ENCODE measurements at regions not wholly inside any gene's neighbourhood (a gene's known extent, or its start where the extent isn't known, plus 50 kb on each side); places are given as distances from the start of the nearest gene placed in this dataset.

GRCh38 chr2:16434393-16434792 lies 231.2 kb downstream of the CYRIA start:
- H3K4me3 ChIP-seq, result no peak overlapping the region
- DNase-seq (ENCODE audit: extremely low spot score in 2 of 2), result no peak
- no peaks in the 10 kb centered on the region for H3K27me3 ChIP-seq
- H3K27ac ChIP-seq, result no peak overlapping the region
- no peaks in the 10 kb centered on the region for H3K9me3 ChIP-seq
- H3K4me1 ChIP-seq, result no peaks in the 10 kb centered on the region
- no peaks in the 10 kb centered on the region for H3K36me3 ChIP-seq
- TF ChIP-seq POLR2AphosphoS5 (IDR thresholded peaks at IDR 0.05; ENCODE audit: insufficient read depth in 1 of 2, low read depth in 1 of 2), result no peak
- no peak for TF ChIP-seq POLR2A (IDR thresholded peaks at IDR 0.05)
- no peak for TF ChIP-seq CTCF (IDR thresholded peaks at IDR 0.05)
- intact Hi-C loops (cut with DNase I), result no loop called here

- Histone ChIP-seq H3K27me3 (no peaks in the 10 kb centered on the region), H3K27ac (no peak overlapping the region), H3K9me3 (no peaks in the 10 kb centered on the region), H3K4me3 (no peak overlapping the region), H3K4me1 (no peaks in the 10 kb centered on the region), H3K36me3 (no peaks in the 10 kb centered on the region)
- no peak for DNase-seq (ENCODE audit: extremely low spot score in 2 of 2)
- TF ChIP-seq CTCF (IDR thresholded peaks at IDR 0.05) (no peak), POLR2AphosphoS5 (IDR thresholded peaks at IDR 0.05; ENCODE audit: insufficient read depth in 1 of 2, low read depth in 1 of 2) (no peak), POLR2A (IDR thresholded peaks at IDR 0.05) (no peak)
- intact Hi-C loops (cut with DNase I), result no loop called here
Measured at GRCh38 chr2:16430846-16431245, 234.8 kb downstream of the CYRIA start.

DNA sequence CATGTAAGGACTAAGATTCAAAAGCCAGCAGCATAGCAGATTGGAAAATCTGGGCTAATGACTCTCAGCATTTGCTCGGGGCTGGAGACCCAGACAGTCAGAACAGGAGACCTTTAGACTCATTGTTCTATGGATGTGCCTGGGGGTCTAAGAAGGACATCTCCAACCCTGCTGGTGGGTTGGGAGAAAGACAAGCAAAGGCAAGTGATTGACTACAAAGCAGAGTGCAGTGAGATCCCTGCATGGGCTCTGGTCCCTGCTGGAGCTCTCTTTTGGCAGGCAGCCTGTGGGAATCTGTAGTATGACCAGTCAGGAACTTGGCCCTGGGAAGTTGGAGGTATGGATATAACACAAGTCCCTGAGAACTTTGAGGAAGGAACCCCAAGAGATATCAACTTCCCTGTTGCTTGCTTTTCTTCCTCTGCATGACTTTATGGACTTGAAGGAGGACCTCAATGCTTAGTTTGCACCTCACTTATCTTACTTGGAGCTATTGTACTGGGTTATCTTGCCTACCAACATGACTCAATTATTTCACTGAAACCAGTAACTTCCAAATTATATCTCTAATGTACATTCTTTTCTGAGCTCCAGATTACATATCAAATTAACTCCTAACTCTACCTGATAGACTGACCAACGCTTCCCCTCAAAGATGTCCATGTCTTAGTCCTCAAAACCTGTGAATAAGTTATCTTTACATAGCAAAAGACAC lies 236.0 kb downstream of the CYRIA start:
- intact Hi-C loops (cut with DNase I), result no loop called here
- Histone ChIP-seq H3K9me3 (no peaks in the 10 kb centered on the region), H3K4me1 (no peaks in the 10 kb centered on the region), H3K36me3 (no peaks in the 10 kb centered on the region), H3K27me3 (no peaks in the 10 kb centered on the region), H3K4me3 (no peak overlapping the region), H3K27ac (no peak overlapping the region)
- TF ChIP-seq POLR2A (IDR thresholded peaks at IDR 0.05) (no peak), CTCF (IDR thresholded peaks at IDR 0.05) (no peak), POLR2AphosphoS5 (IDR thresholded peaks at IDR 0.05; ENCODE audit: insufficient read depth in 1 of 2, low read depth in 1 of 2) (no peak)
- no peak for DNase-seq (ENCODE audit: extremely low spot score in 2 of 2)

DNA sequence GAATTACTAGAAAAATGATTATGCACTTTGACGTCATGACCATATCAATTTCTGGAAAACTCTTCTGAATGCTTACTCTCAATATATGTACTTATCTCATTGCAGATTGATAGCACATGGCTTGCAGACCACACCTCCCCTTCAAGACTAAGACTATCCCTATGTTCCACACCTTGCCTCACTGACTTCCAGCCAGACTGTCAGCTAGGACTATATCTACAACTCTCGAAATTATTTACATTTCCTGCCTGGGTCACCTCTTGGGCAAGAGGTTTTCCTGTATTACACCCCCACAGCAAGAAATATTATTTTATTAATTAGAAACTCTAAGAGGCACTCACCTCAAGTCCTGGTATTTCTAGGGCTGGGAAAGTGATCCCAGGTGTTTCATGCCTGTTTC lies 236.6 kb downstream of the CYRIA start:
- H3K36me3 ChIP-seq, result no peaks in the 10 kb centered on the region
- DNase-seq (ENCODE audit: extremely low spot score in 2 of 2), result no peak
- no peak overlapping the region for H3K27ac ChIP-seq
- H3K27me3 ChIP-seq, result no peaks in the 10 kb centered on the region
- H3K4me3 ChIP-seq, result no peak overlapping the region
- H3K9me3 ChIP-seq, result no peaks in the 10 kb centered on the region
- H3K4me1 ChIP-seq, result no peaks in the 10 kb centered on the region
- TF ChIP-seq CTCF (IDR thresholded peaks at IDR 0.05), result no peak
- no peak for TF ChIP-seq POLR2A (IDR thresholded peaks at IDR 0.05)
- no peak for TF ChIP-seq POLR2AphosphoS5 (IDR thresholded peaks at IDR 0.05; ENCODE audit: insufficient read depth in 1 of 2, low read depth in 1 of 2)
- intact Hi-C loops (cut with DNase I), result no loop called here

GRCh38 chr2:16425462-16426336 lies 239.9 kb downstream of the CYRIA start:
- TF ChIP-seq POLR2A (IDR thresholded peaks at IDR 0.05), result no peak
- TF ChIP-seq CTCF (IDR thresholded peaks at IDR 0.05), result no peak
- TF ChIP-seq POLR2AphosphoS5 (IDR thresholded peaks at IDR 0.05; ENCODE audit: insufficient read depth in 1 of 2, low read depth in 1 of 2), result no peak
- DNase-seq (ENCODE audit: extremely low spot score in 2 of 2), result no peak

More at GRCh38 chr2:16425462-16426336, 239.9 kb downstream of the CYRIA start:
- no peak overlapping the region for H3K4me3 ChIP-seq
- H3K36me3 ChIP-seq, result no peaks in the 10 kb centered on the region
- H3K27ac ChIP-seq, result no peak overlapping the region
- intact Hi-C loops (cut with DNase I), result no loop called here
- H3K4me1 ChIP-seq, result no peaks in the 10 kb centered on the region
- H3K27me3 ChIP-seq, result no peaks in the 10 kb centered on the region
- H3K9me3 ChIP-seq, result no peaks in the 10 kb centered on the region
